ENCODE measurements at regions not wholly inside any gene's neighbourhood (a gene's known extent, or its start where the extent isn't known, plus 50 kb on each side); places are given as distances from the start of the nearest gene placed in this dataset.

- in situ Hi-C loops (cut with MboI; ENCODE audit: low pct_unique_long_range_greater_than_20kb, low sequenced_read_pairs, unreplicated experiment) = no loop called here
- DNase-seq (ENCODE audit: low spot score) = no peak
- no peak for TF ChIP-seq CTCF (IDR thresholded peaks at IDR 0.05; ENCODE audit: extremely low read depth, insufficient read depth, missing control alignments)
Measured at GRCh38 chr6:170007468-170008293, 256.3 kb downstream of the ERMARD start.

- DNase-seq (ENCODE audit: low spot score) = no peak
- in situ Hi-C loops (cut with MboI; ENCODE audit: low pct_unique_long_range_greater_than_20kb, low sequenced_read_pairs, unreplicated experiment) = no loop called here
- no peak for TF ChIP-seq CTCF (IDR thresholded peaks at IDR 0.05; ENCODE audit: extremely low read depth, insufficient read depth, missing control alignments)
Measured at GRCh38 chr6:170006900-170007467, 255.6 kb downstream of the ERMARD start.

- no peak for TF ChIP-seq CTCF (IDR thresholded peaks at IDR 0.05; ENCODE audit: extremely low read depth, insufficient read depth, missing control alignments)
- DNase-seq (ENCODE audit: low spot score) = no peak
- in situ Hi-C loops (cut with MboI; ENCODE audit: low pct_unique_long_range_greater_than_20kb, low sequenced_read_pairs, unreplicated experiment) = no loop called here
Measured at GRCh38 chr6:170006071-170006899, 254.9 kb downstream of the ERMARD start.

GRCh38 chr6:170005665-170006064, 254.2 kb downstream of the ERMARD start:
- in situ Hi-C loops (cut with MboI; ENCODE audit: low pct_unique_long_range_greater_than_20kb, low sequenced_read_pairs, unreplicated experiment) = no loop called here
- TF ChIP-seq CTCF (IDR thresholded peaks at IDR 0.05; ENCODE audit: extremely low read depth, insufficient read depth, missing control alignments) = no peak
- DNase-seq (ENCODE audit: low spot score) = no peak

DNA sequence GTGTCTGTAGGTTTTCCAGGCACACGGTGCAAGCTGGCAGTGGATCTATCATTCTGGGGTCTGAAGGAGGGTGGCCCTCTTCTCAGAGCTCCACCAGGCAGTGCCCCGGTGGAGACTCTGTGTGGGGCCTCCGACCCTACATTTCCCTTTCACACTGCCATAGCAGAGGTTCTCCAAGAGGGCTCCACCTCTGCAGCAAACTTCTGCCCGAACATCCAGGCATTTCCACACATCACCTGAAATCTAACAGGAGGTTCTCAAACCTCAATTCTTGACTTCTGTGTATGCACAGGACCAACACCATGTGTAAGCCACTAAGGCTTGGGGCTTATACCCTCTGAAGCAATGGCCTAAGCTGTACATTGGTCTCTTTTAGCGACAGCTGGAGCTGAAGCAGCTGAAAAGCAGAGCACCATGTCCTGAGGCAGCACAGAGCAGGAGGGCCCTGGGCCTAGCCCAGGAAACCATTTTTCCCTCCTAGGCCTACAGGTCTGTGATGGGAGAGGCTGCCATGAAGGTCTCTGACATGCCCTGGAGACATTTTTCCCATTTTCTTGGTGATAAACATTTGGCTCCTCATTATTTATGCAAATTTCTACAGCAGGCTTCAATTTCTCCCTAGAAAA, 253.3 kb downstream of the ERMARD start:
- in situ Hi-C loops (cut with MboI; ENCODE audit: low pct_unique_long_range_greater_than_20kb, low sequenced_read_pairs, unreplicated experiment) = no loop called here
- no peak for DNase-seq (ENCODE audit: low spot score)
- no peak for TF ChIP-seq CTCF (IDR thresholded peaks at IDR 0.05; ENCODE audit: extremely low read depth, insufficient read depth, missing control alignments)

- no peak for TF ChIP-seq CTCF (IDR thresholded peaks at IDR 0.05; ENCODE audit: extremely low read depth, insufficient read depth, missing control alignments)
- in situ Hi-C loops (cut with MboI; ENCODE audit: low pct_unique_long_range_greater_than_20kb, low sequenced_read_pairs, unreplicated experiment) = no loop called here
- no peak for DNase-seq (ENCODE audit: low spot score)
Measured at GRCh38 chr6:170003451-170004160, 252.2 kb downstream of the ERMARD start.

Measured in GM13977 (cell line).